GM21360 (cell line): ENCODE measurements at regions not wholly inside any gene's neighbourhood (a gene's known extent, or its start where the extent isn't known, plus 50 kb on each side); places are given as distances from the start of the nearest gene placed in this dataset.

Experiments
- ATAC-seq: cut with Tn5 transposase; IDR thresholded peaks from one replicate; pipeline ENCODE4 v1.9.1; 2021; ENCODE audit warnings: mild to moderate bottlenecking, moderate library complexity; ENCODE audit not compliant: unreplicated experiment

DNA sequence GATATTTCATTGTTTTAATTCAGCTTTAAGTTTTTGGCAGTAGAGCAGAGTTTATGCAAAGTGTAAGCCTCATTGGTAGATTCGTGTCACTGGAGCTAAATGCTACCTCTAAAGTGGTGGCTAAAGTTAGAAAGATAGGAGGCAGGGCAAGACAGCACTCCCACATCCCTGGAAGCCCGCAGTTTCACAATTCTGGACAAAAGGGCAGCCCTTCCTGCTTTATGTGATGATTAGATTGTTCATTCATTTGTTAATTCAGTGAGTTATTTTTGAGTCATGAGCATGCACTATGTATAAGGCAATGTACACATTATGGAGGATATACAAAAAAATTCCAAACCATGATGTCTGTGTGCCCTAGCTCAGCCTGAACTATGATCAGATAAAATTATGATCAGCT lies 52.1 kb upstream of the EIF3M start:
- no peak for ATAC-seq

DNA sequence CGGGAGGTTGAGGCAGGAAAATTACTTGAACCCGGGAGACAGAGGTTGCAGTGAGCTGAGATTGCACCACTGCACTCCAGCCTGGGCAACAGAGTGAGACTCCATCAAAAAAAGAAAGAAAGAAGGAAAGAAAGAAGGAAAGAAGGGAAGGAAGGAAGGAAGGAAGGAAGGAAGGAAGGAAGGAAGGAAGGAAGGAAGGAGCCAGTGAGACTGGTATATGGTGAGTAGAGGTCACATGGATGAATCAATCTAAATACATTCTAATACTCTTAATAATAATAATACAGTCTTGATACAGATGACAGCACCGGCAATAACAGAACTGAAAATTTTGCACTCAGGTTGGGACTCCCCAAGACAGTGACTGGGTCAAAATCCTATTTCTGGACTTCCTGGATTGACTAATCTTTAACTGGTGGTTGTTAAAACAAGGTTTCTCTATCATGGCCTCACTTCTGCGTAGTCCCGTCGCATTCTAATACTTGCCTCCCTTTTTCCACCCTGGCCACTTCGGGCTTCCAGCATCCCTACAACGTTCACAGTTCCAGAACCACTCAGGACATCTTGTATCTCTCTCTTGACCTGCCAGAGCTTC lies 53.5 kb upstream of the EIF3M start:
- peak; percentile 95 for ATAC-seq

DNA sequence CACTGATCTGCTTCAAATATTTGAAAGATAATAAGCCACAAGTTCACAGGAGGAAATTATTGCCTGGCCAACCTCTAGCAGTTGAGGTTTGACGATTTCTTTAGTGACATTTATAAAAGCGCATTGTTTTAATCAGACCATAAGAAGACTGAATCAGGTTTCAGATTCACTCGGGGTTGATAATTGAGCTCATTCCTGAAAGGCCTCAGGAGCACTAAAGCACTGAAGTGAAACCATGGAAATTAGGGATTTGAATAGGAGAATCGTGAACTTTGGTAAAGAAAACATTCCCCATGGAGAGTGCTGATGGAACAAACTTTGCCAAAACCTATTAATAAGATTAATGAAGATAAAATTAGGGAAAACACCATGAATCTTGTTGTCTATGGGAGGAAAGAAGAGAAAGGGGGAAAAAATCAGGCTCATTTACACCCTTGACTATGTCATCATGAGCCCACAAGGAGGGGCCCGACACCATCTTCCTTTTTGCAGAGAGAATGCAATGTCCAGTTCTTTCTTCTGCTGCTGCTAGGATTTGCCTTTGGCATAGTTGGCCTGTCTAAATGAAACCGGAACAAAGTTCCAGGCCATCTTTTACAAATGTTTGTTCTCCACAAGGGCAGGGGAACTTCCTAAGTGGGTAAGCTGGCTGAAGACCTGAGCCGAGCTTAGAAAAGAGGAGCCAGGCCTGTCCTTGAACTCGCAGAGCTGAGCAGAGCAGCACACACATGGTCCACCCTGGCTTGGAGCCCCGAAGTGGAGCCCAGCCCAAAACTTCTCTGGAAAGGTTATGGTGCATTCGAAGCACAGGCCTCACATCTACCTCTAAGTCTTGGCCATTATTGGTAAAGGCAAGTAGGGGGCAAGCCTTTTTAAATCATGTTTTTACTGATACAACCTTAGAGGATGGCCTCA lies 56.1 kb upstream of the EIF3M start:
- no peak for ATAC-seq

DNA sequence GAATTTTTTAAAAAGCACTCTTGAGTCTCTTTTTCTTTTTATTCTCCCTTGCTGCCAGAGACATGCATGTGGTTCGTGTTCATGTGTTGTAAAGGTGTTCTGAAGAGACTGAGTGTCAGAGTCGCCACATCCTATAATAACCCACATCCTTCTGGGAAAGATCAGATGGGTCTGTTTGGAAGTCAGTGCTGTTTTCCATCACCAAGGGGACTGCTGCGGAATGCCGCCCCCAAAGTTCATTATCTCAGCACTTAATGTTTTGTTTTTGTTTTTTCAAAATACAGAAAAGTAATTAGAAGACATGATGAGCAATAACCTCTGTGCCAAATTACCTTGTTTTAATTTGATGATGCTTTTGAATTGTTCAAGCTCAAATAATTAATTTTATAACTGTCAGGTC lies 56.9 kb upstream of the EIF3M start:
- no peak for ATAC-seq

DNA sequence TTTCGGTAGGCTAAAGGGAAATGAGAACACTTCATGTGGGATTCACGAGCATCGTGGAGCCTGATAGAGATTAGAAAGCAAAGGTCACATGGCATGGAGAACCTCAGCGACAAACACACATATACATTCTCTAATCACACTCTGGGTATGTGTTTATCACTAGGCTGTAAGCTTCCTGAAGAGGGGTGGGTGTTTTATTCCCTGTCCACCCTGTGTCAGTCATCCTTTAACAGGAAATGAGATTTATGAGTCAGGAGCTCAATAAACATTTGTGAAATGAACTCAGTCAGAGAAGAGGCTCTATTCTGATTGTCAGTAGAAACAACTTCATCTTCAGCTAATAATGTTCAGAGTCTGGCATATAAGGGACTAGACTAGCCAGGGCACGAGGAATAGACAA lies 71.7 kb upstream of the EIF3M start:
- ATAC-seq: no peak

DNA sequence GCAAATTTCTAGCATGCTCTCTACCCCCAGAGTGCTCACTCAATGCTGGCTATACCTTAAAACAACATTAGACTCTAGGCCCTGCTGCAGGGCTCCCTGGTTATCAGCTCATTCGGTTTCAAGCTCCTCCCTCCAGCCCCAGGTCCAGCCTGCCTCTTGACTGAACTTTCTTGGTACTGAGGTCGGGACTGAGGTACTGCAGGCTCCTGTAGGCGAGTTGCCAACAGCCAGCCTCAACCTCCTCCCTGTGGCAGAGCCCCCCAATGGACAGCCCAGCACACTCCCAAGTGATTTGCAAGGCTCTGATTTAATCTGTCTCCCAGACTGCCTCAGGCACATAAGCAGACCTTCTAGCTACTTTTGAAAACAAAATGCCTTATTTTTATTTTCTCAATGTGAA lies 73.6 kb upstream of the EIF3M start:
- no peak for ATAC-seq

DNA sequence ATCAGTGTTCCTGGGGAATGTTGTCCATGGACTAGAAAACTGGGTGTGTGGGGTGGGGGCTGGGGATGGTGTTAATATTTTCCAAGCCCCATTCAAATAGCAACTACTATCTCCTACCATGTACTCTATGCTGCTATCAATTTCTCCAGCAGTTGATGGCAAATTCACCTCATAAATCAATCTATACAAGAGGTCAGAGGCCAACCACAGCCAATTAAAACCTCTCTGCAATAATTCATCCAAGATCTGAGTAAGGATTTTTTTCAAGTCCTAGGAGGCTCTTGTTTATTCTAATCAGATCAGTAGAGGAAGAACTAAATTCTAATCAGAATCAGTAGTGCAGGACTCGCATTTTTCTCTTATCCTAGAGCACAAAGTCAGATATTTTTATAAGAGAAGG lies 73.4 kb upstream of the WT1 start:
- ATAC-seq: no peak

DNA sequence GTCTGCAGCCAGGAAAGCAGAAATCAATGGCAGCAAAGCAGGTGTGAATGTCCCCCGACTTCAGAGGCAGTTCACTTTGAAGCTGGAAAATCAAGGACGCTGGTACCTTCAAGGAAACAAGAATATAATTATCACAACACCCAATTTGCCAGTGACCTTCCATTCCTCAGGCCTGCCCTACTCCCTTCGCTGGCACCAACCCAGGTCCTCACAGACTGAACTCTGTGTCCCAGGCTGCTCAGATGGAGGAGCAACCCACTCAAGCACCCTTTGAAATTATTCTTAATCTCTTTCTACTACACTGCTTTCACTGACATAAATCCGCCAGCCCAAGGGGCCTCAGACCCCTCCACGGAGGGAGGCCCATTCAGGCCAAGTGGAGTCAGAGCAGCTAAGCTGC lies 64.7 kb upstream of the WT1 start:
- ATAC-seq: no peak

DNA sequence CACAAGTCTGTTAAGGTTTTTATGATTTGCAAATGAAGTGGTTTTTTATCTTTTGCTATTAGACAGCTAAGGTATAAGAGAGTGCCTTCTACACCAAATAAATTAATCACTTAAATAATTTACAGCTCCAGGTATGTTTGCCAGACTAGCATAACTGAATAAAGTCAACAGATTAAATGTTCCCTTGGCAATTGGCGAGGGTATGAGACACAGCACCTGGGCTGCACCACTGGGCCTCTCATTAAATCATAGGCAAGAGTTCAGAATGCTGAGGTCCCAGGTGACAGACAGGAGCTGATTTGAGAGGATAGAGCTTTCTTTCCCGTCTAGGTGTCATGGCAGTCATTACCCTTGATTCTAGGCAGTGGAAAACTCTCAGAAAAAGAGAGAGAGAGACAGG lies 62.6 kb upstream of the WT1 start:
- ATAC-seq: no peak

DNA sequence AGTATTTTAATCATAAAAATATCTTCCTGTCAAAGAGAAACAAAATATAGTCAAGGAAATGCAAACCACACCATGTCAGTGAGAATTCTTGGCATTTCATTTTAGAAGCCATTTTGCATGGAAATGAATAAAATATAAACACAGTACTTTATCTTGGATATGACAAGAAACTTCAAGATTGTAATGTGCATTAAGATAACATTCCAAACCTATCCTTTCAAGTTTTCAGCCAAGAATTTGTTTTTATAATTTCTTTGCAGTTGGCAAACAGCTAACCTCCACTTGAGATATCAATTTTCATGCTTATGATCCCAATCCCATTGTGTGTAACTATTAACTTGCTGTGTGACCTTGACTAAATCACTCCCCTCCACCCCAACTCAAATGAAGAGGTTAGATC lies 59.3 kb upstream of the WT1 start:
- ATAC-seq: no peak

DNA sequence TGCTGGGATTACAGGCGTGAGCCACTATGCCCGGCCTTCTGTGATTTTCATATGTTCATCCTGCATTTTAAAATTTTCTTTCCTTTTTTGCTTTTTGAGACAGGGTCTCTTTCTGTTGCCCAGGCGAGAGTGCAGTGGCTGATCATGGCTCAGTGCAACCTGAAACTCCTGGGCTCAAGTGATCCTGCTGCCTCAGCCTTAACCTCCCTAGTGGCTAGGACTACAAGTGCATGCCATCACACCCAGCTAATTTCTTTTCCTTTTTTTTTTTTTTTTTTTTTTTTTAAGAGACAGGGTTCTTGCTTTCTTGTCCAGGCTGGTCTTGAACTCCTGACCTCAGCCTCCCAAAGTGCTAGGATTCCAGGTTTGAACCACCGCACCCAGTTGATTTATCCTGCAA lies 54.1 kb upstream of the WT1 start:
- no peak for ATAC-seq

DNA sequence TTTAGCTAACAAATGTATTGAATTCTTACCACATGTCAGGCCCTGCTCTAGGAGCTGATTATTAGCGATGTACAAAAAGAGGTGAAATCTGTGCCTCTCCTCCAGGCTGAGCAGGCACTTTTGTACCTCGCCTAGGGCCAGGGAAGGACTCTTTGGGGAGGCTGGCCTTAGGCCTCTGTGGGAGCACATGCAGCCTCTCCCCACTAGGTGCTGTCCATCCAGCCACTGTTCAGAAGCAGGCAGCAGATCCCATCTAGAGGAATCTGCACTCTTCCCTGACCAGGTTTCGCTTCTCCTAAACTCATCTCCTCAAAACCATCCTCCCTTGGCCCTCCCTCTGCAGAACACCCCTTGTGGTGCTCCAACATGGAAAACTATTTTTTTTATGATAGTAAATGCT lies 51.9 kb upstream of the WT1 start:
- ATAC-seq: no peak

DNA sequence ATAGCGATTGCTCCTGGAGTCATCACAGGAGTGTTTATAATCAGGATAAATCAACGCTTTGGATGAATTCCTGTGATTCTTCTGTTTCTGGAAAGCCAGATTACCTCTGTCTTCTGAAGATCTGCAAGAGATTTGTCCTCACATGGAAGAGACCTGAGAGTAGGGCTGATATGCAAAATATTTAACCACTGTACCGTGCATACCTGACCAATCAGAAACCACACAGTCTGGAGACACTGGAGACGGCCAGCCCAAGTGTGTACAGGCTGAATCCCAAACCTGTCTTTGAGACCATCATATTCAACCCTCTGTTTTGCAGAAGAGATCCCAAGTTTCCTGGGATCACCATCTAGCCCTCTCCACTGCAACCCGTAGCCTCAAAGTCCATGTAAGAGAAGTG lies 50.4 kb upstream of the WT1 start:
- no peak for ATAC-seq
